Nucleus accumbens (tissue), 56 donors: ENCODE measurements at regions not wholly inside any gene's neighbourhood (a gene's known extent, or its start where the extent isn't known, plus 50 kb on each side); places are given as distances from the start of the nearest gene placed in this dataset.
"Not testable (repeated sequence)": the region's sequence is repeated elsewhere in the genome, so short reads cannot be mapped to it uniquely, and the experiment has no call there.

Source experiments
- DNase-seq, 56 donors: peaks; one replicate each; lab custom pipeline; 2025; lab: John Stamatoyannopoulos, UW

GRCh38 chr3:126292318-126293070, 64.7 kb downstream of the KLF15 start:
- no peak for DNase-seq

DNA sequence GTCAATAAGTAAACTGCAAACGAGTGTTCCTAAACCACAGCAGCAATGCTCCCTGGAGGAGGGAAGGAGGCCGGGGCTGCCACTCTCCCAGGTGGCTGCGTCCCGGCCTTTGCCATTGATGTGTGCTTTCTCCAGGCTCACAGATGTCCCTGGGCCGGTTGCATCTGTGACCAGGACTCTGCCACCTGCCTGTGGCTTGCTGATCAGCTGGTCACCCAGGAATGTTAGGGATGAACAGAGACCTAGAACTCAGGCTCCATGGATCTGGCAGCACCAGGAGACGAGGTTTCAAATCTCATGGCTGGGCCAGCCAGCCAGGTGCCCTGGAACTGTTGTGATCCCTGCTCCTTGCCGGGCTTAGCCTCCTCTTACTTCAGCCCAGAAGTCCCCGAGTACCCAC, 65.7 kb downstream of the KLF15 start:
- DNase-seq: no peak

DNA sequence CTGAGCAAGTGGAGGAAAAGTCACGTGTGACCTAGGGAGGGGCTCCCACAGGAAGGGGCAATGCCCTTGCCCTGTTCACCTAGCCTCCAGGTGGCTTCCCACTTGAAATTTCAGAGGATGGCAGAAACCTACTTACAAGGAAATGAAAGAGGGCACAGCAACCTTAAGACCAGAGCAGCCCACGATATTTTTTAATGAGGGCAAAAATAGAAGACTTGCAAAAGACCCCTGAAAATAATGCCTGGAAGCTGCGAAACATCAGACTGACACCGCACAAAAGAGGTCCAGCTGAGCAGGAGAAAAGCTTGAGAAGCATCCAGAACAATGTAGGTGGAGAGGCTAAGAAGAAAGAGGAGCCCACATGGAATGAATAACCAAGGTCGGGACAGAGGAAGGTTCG, 66.1 kb downstream of the KLF15 start:
- DNase-seq: no peak

- no peak for DNase-seq
Measured at GRCh38 chr3:126290325-126290724, 66.9 kb downstream of the KLF15 start.

GRCh38 chr3:126289096-126289495, 68.1 kb downstream of the KLF15 start:
- DNase-seq: no peak

DNA sequence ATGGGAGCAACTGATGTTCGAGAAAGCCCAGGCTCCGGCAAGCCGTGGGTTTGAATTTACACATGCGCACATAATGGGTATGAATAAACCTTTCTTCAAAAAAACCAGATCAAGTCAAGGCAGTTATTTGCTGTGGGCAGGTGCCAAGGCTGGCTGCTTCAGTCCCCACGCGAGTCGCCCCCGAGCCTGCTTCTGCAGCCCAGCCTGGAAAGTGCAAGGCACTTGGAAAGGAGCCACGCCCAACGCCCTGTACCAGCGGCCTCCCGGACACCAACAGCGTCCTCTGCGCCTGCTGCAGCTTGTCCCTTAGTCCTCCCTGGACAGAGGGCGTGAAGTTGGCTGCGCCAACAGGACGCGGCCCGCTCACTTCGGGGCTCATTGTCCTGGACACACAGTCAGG, 68.9 kb downstream of the KLF15 start:
- peak in 36 of 56 donors; percentile 12 to 73 (median 46) for DNase-seq

DNA sequence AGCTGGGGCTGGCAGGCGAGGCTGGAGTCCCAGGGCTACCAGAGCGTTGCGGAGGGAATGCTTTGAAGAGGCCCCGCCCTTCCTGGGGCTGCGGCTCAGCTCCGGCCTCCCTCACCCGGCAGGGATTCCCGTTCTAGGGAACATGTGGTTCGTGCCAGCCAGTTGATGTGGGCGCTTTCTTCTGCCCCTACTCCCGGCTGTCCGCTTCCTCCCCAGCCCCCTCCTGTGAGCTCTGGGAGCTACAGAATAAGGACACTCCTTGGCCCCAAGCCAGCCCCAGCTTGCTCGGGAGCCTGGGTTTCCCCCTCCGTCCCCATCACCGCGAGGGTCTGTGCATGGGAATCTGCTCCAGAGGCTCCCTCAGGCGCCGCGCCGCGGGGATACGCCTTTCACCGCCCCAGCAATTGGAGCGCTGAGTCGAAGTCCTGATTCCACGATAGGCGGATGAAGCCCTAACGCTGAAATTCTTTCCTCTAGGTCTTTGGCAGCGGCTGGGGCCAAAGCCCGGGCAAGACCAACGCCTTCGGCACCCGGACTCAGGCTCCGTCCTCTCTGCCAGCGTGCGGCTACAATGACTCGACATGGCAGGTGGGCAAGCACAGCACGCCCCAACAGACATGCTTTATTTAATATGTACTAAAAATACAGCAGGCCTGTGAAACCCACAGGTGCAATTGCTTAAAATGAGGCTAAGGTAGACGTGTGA, 69.5 kb downstream of the KLF15 start:
- peak; percentile 22 to 91 (median 72) for DNase-seq

GRCh38 chr3:126287171-126287535, 70.1 kb downstream of the KLF15 start:
- DNase-seq: peak in 1 of 56 donors; percentile 53

GRCh38 chr3:126285369-126285768, 71.8 kb downstream of the KLF15 start:
- DNase-seq: no peak

GRCh38 chr3:126284258-126284904, 72.8 kb downstream of the KLF15 start:
- DNase-seq: no peak

GRCh38 chr3:126283651-126284050, 73.6 kb downstream of the KLF15 start:
- DNase-seq: not testable (repeated sequence)

- no peak for DNase-seq
Measured at GRCh38 chr3:126279853-126280252, 77.4 kb downstream of the KLF15 start.

DNA sequence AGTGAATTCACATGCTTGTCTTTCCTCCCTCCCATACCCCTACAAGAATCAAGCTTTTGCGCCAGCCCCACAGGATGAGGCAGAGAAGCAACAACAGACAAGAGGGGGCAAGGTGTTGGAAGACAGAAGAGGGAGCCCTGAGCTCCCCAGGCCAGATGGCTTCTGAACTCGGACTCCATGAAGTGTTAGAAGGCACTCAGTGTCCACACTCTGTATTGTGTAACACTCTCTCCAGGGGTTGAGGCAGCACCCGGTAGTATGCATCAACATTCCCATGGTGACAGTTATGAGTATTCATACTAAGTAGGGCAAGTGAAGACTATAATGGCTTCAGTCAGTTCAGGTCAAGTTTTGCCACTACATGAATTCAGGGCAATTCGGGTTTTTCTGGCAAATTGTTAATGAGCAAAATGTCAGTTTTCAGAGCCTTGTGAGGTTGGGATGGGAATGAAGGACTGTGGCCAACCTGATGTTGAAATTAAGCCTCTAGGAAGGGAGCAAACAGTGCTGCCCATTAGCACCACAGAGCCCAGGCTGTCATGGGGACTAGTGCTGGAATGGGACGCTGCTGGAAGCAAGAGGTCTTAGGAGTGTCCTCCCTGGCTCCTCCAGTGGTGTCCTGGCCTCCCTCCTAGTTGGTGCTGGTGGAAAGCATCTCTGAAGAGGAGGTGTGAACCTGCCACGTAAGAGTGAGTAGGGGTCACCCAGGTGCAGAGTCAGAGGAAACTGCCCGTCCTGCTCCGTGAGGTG, 79.4 kb downstream of the KLF15 start:
- DNase-seq: no peak

GRCh38 chr3:126275620-126275904, 81.6 kb downstream of the KLF15 start:
- no peak for DNase-seq

DNA sequence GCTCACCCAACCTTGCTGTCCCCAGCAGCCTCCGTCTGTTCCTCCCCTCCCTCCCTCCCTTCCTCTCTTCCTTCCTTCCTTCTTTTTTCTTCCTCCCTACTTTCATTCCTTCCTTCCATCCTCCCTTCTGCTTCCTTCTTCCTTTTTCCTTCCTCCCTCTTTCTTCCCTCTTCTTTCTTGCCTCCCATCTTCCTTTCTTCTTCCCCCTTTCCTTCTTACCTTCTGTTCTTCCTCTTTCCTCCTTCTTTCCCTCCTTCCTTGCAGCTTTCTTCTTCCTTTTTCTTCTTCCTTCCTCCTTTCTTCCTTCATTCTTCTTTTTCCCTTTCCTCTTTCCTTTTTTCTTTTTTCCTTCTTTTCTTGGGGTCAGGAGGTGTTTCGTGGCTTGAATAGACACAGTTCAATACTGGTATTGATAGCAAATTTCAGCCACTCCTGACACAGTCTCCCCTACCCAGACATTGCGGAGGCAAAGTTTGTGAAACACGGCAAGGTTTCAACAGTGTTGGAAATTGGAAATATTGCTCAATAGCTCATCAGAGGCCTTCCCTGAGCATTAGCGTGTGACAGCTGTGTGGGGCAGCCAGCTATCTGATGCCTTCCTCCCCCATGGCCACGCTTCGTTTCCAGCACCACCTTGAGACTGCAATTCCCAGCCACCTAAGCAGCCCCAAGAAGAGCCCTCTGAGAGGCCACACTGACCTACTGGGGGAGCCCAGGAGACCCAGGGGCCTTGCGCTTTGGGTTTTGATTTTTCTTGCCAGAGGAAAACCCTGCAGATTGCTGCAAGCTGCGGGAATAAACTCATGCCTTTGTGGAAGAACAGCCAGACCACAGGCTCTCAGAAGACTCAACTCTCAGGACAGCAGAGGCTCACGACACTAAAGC, 82.2 kb downstream of the KLF15 start:
- no peak for DNase-seq

DNA sequence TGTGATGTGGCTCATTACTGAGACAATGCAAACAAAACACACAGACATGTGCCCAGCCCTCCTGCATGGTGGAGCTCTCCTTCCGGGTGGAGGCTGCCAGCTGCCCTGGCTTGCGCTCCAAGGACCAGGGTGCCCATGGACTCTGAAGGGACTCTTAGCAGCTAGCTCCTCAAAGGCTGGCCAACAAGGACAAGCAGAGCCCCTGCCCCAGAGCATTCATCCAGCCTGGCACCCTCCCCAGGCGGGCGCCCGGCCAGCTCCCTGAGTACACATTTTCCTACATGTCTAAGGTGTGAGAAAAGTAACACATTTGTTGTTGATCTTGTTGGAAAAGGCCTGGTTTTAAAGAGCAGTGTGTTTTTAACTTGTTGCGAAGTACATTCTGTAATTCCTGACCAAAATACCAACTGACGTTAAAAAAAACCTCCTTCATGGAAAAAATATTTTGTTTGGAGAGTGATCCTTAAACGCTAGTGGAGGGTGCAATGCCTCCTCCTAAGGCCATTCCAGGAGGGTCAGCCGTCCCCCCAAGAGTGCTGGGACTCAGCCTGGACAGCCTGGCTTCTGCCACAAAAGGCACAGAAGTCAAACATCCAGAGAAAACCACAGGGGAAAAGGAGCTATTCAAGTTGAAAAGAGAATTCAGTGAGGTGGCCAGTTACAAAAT, 86.9 kb downstream of the KLF15 start:
- DNase-seq: peak in 52 of 56 donors; percentile 28 to 88 (median 68)

GRCh38 chr3:126269354-126269753, 87.9 kb downstream of the KLF15 start:
- DNase-seq: no peak

- DNase-seq: no peak
Measured at GRCh38 chr3:126268866-126269265, 88.3 kb downstream of the KLF15 start.

- no peak for DNase-seq
Measured at GRCh38 chr3:126267976-126268615, 87.7 kb upstream of the ALDH1L1 start.
